Central memory CD8-positive, alpha-beta T cell (primary cell): ENCODE measurements at regions not wholly inside any gene's neighbourhood (a gene's known extent, or its start where the extent isn't known, plus 50 kb on each side); places are given as distances from the start of the nearest gene placed in this dataset.

ENCODE experiments used
- ATAC-seq: fragments of 150-1000 bp; cut with Tn5 transposase; replicated peaks from 2 replicates; pipeline ENCODE4 v1.10.0; 2022; ENCODE audit warnings: mild to moderate bottlenecking, moderate FRiP score, moderate number of reproducible peaks; ENCODE audit not compliant: poor library complexity, severe bottlenecking; ENCODE audit errors: extremely low read depth
- DNase-seq, 2 donors: peaks; one replicate each; pipeline ENCODE4 v3.0.0; 2021; ENCODE audit warnings: low spot score in 2 of 2
- H3K27ac Mint-ChIP-seq: one replicate; pipeline ENCODE4 v1.8.0; 2022; ENCODE audit warnings: low read depth, mild to moderate bottlenecking, moderate library complexity, mixed read lengths
- H3K27me3 Mint-ChIP-seq: one replicate; pipeline ENCODE4 v1.8.0; 2022; ENCODE audit warnings: mixed read lengths
- H3K36me3 Mint-ChIP-seq: one replicate; pipeline ENCODE4 v1.8.0; 2022; ENCODE audit warnings: mild to moderate bottlenecking, moderate library complexity, mixed read lengths; ENCODE audit not compliant: insufficient read depth
- H3K4me1 Mint-ChIP-seq: one replicate; pipeline ENCODE4 v1.8.0; 2022; ENCODE audit warnings: mixed read lengths
- H3K4me3 Mint-ChIP-seq: one replicate; pipeline ENCODE4 v1.8.0; 2022; ENCODE audit warnings: mild to moderate bottlenecking, moderate library complexity, mixed read lengths
- H3K9me3 Mint-ChIP-seq: one replicate; pipeline ENCODE4 v1.8.0; 2022; ENCODE audit warnings: mixed read lengths

- peak overlapping the region; percentile 20 for H3K4me3 Mint-ChIP-seq
- H3K27ac Mint-ChIP-seq, result peak overlapping the region; percentile 64
- DNase-seq (no peak), ATAC-seq (peak; percentile 26)
- H3K36me3 Mint-ChIP-seq, result no peaks in the 10 kb centered on the region
- peaks cover 29% of the 10 kb centered on the region for H3K4me1 Mint-ChIP-seq
- no peaks in the 10 kb centered on the region for H3K9me3 Mint-ChIP-seq
- no peaks in the 10 kb centered on the region for H3K27me3 Mint-ChIP-seq
Measured at GRCh38 chr5:54637654-54638053, 120.1 kb downstream of the SNX18 start.

- peaks cover 29% of the 10 kb centered on the region for H3K4me1 Mint-ChIP-seq
- DNase-seq (no peak), ATAC-seq (no peak)
- H3K9me3 Mint-ChIP-seq, result no peaks in the 10 kb centered on the region
- no peaks in the 10 kb centered on the region for H3K27me3 Mint-ChIP-seq
- H3K36me3 Mint-ChIP-seq, result no peaks in the 10 kb centered on the region
- no peak overlapping the region for H3K4me3 Mint-ChIP-seq
- H3K27ac Mint-ChIP-seq, result no peak overlapping the region
Measured at GRCh38 chr5:54634089-54634488, 116.5 kb downstream of the SNX18 start.

GRCh38 chr5:54632131-54632701 is 114.7 kb downstream of the SNX18 start:
- H3K27me3 Mint-ChIP-seq, result no peaks in the 10 kb centered on the region
- peaks cover 23% of the 10 kb centered on the region for H3K4me1 Mint-ChIP-seq
- no peak for ATAC-seq
- no peak overlapping the region for H3K4me3 Mint-ChIP-seq
- no peaks in the 10 kb centered on the region for H3K9me3 Mint-ChIP-seq
- H3K27ac Mint-ChIP-seq, result no peak overlapping the region
- no peak for DNase-seq
- no peaks in the 10 kb centered on the region for H3K36me3 Mint-ChIP-seq

GRCh38 chr5:54630738-54631359 is 113.3 kb downstream of the SNX18 start:
- H3K27me3 Mint-ChIP-seq, result no peaks in the 10 kb centered on the region
- H3K9me3 Mint-ChIP-seq, result no peaks in the 10 kb centered on the region
- ATAC-seq (no peak), DNase-seq (no peak)
- no peaks in the 10 kb centered on the region for H3K36me3 Mint-ChIP-seq
- no peak overlapping the region for H3K27ac Mint-ChIP-seq
- H3K4me1 Mint-ChIP-seq, result peaks cover 16% of the 10 kb centered on the region
- H3K4me3 Mint-ChIP-seq, result no peak overlapping the region

GRCh38 chr5:54629115-54629514 is 111.6 kb downstream of the SNX18 start:
- Mint-ChIP-seq H3K4me3 (no peak overlapping the region), H3K27me3 (no peaks in the 10 kb centered on the region), H3K4me1 (peaks cover 15% of the 10 kb centered on the region), H3K36me3 (no peaks in the 10 kb centered on the region), H3K9me3 (no peaks in the 10 kb centered on the region), H3K27ac (no peak overlapping the region)
- ATAC-seq, result no peak
- no peak for DNase-seq

DNA sequence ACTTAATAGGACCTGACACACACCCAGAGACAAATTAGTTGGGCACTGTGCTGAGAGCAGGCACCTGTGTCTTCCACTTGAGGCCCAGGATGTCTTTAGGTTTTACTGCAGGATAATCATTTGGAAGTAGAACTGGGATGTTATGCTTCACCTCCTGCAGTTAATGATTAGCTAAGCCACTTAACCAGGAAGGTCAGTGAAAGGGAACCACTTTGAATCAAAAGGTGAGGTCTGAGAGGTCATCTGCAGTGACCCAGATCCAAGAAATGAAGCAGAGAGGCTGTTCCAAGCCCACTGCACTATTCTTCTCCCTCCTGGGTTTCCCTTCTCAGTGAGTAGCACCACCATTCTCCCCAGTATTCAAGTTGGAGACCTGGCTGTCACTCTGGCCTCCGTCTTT is 110.5 kb downstream of the SNX18 start:
- no peaks in the 10 kb centered on the region for H3K36me3 Mint-ChIP-seq
- H3K27ac Mint-ChIP-seq, result no peak overlapping the region
- ATAC-seq (no peak), DNase-seq (no peak)
- H3K4me3 Mint-ChIP-seq, result no peak overlapping the region
- no peaks in the 10 kb centered on the region for H3K9me3 Mint-ChIP-seq
- H3K27me3 Mint-ChIP-seq, result no peaks in the 10 kb centered on the region
- H3K4me1 Mint-ChIP-seq, result peaks cover 20% of the 10 kb centered on the region

DNA sequence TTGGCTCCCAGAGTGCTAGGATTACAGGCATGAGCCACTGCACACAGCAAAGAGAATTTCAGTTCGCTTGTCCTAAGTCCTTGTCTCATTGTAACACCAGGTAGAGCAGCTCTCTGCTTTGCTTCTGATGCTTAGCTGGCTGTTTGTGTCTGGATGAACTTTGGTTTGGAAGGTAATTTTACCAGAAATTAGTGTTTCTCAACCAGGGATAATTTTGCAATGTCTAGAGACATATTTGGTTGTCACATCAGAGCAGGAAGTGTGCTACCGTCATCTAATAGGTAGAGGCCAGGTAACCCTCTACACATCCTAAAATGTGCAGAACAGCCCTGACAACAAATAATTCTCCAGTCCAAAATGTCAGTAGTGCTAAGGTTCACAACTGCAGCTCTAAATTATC is 108.8 kb downstream of the SNX18 start:
- DNase-seq (no peak), ATAC-seq (no peak)
- Mint-ChIP-seq H3K4me1 (peaks cover 21% of the 10 kb centered on the region), H3K9me3 (no peaks in the 10 kb centered on the region), H3K36me3 (no peaks in the 10 kb centered on the region), H3K27me3 (no peaks in the 10 kb centered on the region), H3K4me3 (no peak overlapping the region), H3K27ac (no peak overlapping the region)

- H3K27me3 Mint-ChIP-seq, result no peaks in the 10 kb centered on the region
- H3K36me3 Mint-ChIP-seq, result peaks cover 1% of the 10 kb centered on the region
- no peaks in the 10 kb centered on the region for H3K9me3 Mint-ChIP-seq
- ATAC-seq, result no peak
- H3K4me1 Mint-ChIP-seq, result peaks cover 32% of the 10 kb centered on the region
- no peak for DNase-seq
- H3K4me3 Mint-ChIP-seq, result no peak overlapping the region
- no peak overlapping the region for H3K27ac Mint-ChIP-seq
Measured at GRCh38 chr5:54624805-54625568, 107.4 kb downstream of the SNX18 start.

GRCh38 chr5:54621709-54622108 is 104.2 kb downstream of the SNX18 start:
- H3K4me1 Mint-ChIP-seq, result peaks cover 30% of the 10 kb centered on the region

GRCh38 chr5:54621048-54621447 is 103.5 kb downstream of the SNX18 start:
- H3K27ac Mint-ChIP-seq, result no peak overlapping the region
- H3K36me3 Mint-ChIP-seq, result peaks cover 1% of the 10 kb centered on the region
- no peak overlapping the region for H3K4me3 Mint-ChIP-seq
- no peaks in the 10 kb centered on the region for H3K9me3 Mint-ChIP-seq
- ATAC-seq (no peak), DNase-seq (no peak)
- H3K4me1 Mint-ChIP-seq, result peaks cover 24% of the 10 kb centered on the region
- no peaks in the 10 kb centered on the region for H3K27me3 Mint-ChIP-seq

More at GRCh38 chr5:54621709-54622108, 104.2 kb downstream of the SNX18 start:
- no peak overlapping the region for H3K4me3 Mint-ChIP-seq
- peaks cover 1% of the 10 kb centered on the region for H3K36me3 Mint-ChIP-seq
- ATAC-seq, result no peak
- DNase-seq, result no peak
- H3K27me3 Mint-ChIP-seq, result no peaks in the 10 kb centered on the region
- H3K27ac Mint-ChIP-seq, result no peak overlapping the region
- H3K9me3 Mint-ChIP-seq, result no peaks in the 10 kb centered on the region

DNA sequence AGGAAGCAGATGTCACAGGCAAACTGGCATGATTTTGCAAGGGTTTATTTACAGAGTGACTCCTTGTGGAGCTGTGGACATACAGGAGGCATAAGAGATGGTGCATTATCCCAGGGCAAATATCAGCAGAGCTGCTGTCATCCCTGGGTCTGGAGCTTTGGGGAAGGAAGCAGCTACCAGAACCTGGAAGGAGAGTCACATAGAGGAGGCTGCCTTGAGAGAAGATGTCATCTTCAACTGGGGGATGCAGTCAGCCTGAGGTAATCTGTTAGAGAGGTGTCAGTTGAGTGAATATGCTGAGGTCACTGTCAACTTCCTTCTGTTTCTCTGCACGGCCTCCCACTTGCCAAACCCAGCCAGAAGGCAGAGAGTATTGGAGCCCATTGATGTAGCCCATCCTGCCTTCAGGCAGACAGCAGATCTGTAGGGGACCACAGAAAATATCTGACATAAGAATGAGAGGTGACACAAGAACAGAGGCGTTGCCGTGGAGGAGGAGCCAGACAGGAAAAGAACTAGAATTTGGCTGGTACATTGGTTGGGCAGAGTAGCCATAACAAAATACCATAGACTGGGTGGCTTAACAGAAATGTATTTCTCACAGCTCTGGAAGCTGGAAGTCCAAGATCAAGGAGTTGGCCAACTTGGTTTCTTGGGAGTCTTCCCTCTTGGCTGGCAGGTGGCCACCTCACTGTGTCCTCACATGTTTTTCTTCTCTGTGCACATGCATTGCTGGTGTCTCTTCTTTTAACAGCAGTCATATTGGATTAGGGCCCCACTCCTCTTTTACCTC is 102.8 kb downstream of the SNX18 start:
- H3K4me1 Mint-ChIP-seq, result peaks cover 31% of the 10 kb centered on the region
- peaks cover 1% of the 10 kb centered on the region for H3K36me3 Mint-ChIP-seq
- H3K4me3 Mint-ChIP-seq, result no peak overlapping the region
- H3K9me3 Mint-ChIP-seq, result no peaks in the 10 kb centered on the region
- DNase-seq (peak in 1 of 2 donors; percentile 16), ATAC-seq (peak; percentile 84)
- no peak overlapping the region for H3K27ac Mint-ChIP-seq
- H3K27me3 Mint-ChIP-seq, result no peaks in the 10 kb centered on the region

- Mint-ChIP-seq H3K27ac (peak overlapping the region; percentile 51), H3K36me3 (peaks cover 1% of the 10 kb centered on the region), H3K27me3 (no peaks in the 10 kb centered on the region), H3K9me3 (no peaks in the 10 kb centered on the region), H3K4me1 (peaks cover 35% of the 10 kb centered on the region), H3K4me3 (no peak overlapping the region)
- ATAC-seq (no peak), DNase-seq (no peak)
Measured at GRCh38 chr5:54619731-54620130, 102.2 kb downstream of the SNX18 start.
